Thoracic aorta (tissue), 2 donors: ENCODE measurements at regions not wholly inside any gene's neighbourhood (a gene's known extent, or its start where the extent isn't known, plus 50 kb on each side); places are given as distances from the start of the nearest gene placed in this dataset.
"Not testable (repeated sequence)": the region's sequence is repeated elsewhere in the genome, so short reads cannot be mapped to it uniquely, and the experiment has no call there.

Experiments used
- ATAC-seq: fragments of 150-250 bp; one replicate; pipeline ENCODE4 v1.8.0; 2017; ENCODE audit warnings: low read depth; ENCODE audit not compliant: insufficient number of reproducible peaks, low FRiP score
- DNase-seq: peaks from one replicate; pipeline ENCODE4 v3.0.0-alpha.2; 2020; ENCODE audit warnings: low spot score
- H3K27ac ChIP-seq, 2 donors: fragments of 200-600 bp; sonication (generic); 1 replicate in 1 of 2; 2 replicates in 1 of 2; pipeline ENCODE4 v1.5.1; 2016; ENCODE audit warnings: mild to moderate bottlenecking in 2 of 2, moderate library complexity in 2 of 2
- H3K27me3 ChIP-seq: fragments of 200-600 bp; sonication (generic); replicated peaks from 2 replicates; pipeline ENCODE4 v1.6.0; 2016; ENCODE audit warnings: mild to moderate bottlenecking; ENCODE audit not compliant: insufficient read depth
- H3K36me3 ChIP-seq: fragments of 200-600 bp; sonication (generic); one replicate; pipeline ENCODE4 v1.5.1; 2016
- H3K4me1 ChIP-seq, 2 donors: fragments of 200-600 bp; sonication (generic); 1 replicate in 1 of 2; 2 replicates in 1 of 2; pipeline versions ENCODE4 v1.5.1 to v1.6.0; 2016; ENCODE audit warnings: low read depth in 2 of 2, mild to moderate bottlenecking in 1 of 2; ENCODE audit not compliant: control insufficient read depth in 1 of 2
- H3K4me3 ChIP-seq: fragments of 200-600 bp; sonication (generic); 2 replicates; pipeline ENCODE4 v1.5.1; 2016; ENCODE audit warnings: mild to moderate bottlenecking
- H3K9me3 ChIP-seq: fragments of 200-600 bp; sonication (generic); 2 replicates; pipeline ENCODE4 v1.5.1; 2016
- TF ChIP-seq, protein P1 (sequence below): fragments of 200-600 bp; sonication (generic); IDR thresholded peaks from one replicate; pipeline ENCODE4 v1.5.1; 2019; ENCODE audit warnings: antibody characterized with exemption

- ATAC-seq (no peak), DNase-seq (no peak)
- no peaks in the 10 kb centered on the region for H3K9me3 ChIP-seq
- no peak overlapping the region for H3K27ac ChIP-seq
- H3K4me1 ChIP-seq, result peaks cover 11 to 34% of the 10 kb centered on the region in 2 donors
- H3K27me3 ChIP-seq, result no peaks in the 10 kb centered on the region
- no peak overlapping the region for H3K4me3 ChIP-seq
- H3K36me3 ChIP-seq, result no peaks in the 10 kb centered on the region
- TF ChIP-seq, protein P1, sequence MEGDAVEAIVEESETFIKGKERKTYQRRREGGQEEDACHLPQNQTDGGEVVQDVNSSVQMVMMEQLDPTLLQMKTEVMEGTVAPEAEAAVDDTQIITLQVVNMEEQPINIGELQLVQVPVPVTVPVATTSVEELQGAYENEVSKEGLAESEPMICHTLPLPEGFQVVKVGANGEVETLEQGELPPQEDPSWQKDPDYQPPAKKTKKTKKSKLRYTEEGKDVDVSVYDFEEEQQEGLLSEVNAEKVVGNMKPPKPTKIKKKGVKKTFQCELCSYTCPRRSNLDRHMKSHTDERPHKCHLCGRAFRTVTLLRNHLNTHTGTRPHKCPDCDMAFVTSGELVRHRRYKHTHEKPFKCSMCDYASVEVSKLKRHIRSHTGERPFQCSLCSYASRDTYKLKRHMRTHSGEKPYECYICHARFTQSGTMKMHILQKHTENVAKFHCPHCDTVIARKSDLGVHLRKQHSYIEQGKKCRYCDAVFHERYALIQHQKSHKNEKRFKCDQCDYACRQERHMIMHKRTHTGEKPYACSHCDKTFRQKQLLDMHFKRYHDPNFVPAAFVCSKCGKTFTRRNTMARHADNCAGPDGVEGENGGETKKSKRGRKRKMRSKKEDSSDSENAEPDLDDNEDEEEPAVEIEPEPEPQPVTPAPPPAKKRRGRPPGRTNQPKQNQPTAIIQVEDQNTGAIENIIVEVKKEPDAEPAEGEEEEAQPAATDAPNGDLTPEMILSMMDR, result no peak
Observed at GRCh38 chr1:94755675-94756074, 64.5 kb upstream of the SLC44A3 start.

GRCh38 chr1:94755016-94755415 lies 65.1 kb upstream of the SLC44A3 start:
- not testable (repeated sequence) for ATAC-seq, H3K27ac ChIP-seq, DNase-seq

GRCh38 chr1:94754570-94754969 lies 65.6 kb upstream of the SLC44A3 start:
- Histone ChIP-seq H3K4me3 (no peak overlapping the region), H3K36me3 (no peaks in the 10 kb centered on the region), H3K9me3 (no peaks in the 10 kb centered on the region), H3K27me3 (no peaks in the 10 kb centered on the region), H3K27ac (no peak overlapping the region), H3K4me1 (peaks cover 11 to 34% of the 10 kb centered on the region in 2 donors)
- DNase-seq (no peak), ATAC-seq (no peak)
- TF ChIP-seq, protein P1, result no peak

More at GRCh38 chr1:94755016-94755415, 65.1 kb upstream of the SLC44A3 start:
- H3K4me3 ChIP-seq, H3K36me3 ChIP-seq, H3K27me3 ChIP-seq, H3K9me3 ChIP-seq: not testable (repeated sequence)
- H3K4me1 ChIP-seq, result peaks cover 11 to 34% of the 10 kb centered on the region in 2 donors

- Histone ChIP-seq H3K27ac (no peak overlapping the region), H3K27me3 (no peaks in the 10 kb centered on the region), H3K4me3 (no peak overlapping the region), H3K9me3 (no peaks in the 10 kb centered on the region), H3K4me1 (peaks cover 11 to 34% of the 10 kb centered on the region in 2 donors), H3K36me3 (no peaks in the 10 kb centered on the region)
- TF ChIP-seq, protein P1, result no peak
- no peak for ATAC-seq
- DNase-seq, result no peak
Observed at GRCh38 chr1:94754095-94754494, 66.1 kb upstream of the SLC44A3 start.

GRCh38 chr1:94753171-94753972 lies 66.8 kb upstream of the SLC44A3 start:
- H3K27me3 ChIP-seq, result no peaks in the 10 kb centered on the region
- TF ChIP-seq, protein P1, result no peak
- H3K27ac ChIP-seq, result no peak overlapping the region
- no peaks in the 10 kb centered on the region for H3K9me3 ChIP-seq
- no peak for DNase-seq
- no peak for ATAC-seq
- H3K4me3 ChIP-seq, result no peak overlapping the region
- peaks cover 11 to 31% of the 10 kb centered on the region in 2 donors for H3K4me1 ChIP-seq
- H3K36me3 ChIP-seq, result no peaks in the 10 kb centered on the region

- H3K4me1 ChIP-seq, result peaks cover 8 to 20% of the 10 kb centered on the region in 2 donors
- H3K27ac ChIP-seq, ATAC-seq, DNase-seq, H3K27me3 ChIP-seq, H3K9me3 ChIP-seq, H3K36me3 ChIP-seq, H3K4me3 ChIP-seq: not testable (repeated sequence)
Observed at GRCh38 chr1:94751483-94751882, 68.7 kb upstream of the SLC44A3 start.
